ENCODE measurements at regions not wholly inside any gene's neighbourhood (a gene's known extent, or its start where the extent isn't known, plus 50 kb on each side); places are given as distances from the start of the nearest gene placed in this dataset.
"Not testable (repeated sequence)": the region's sequence is repeated elsewhere in the genome, so short reads cannot be mapped to it uniquely, and the experiment has no call there.

GRCh38 chrX:65127842-65128241 lies 151.6 kb upstream of the ZC4H2 start:
- POLR2A ChIA-PET (ENCODE audit: low non-redundant PET): no interaction called here
- TF ChIP-seq CTCF (conservative IDR thresholded peaks at IDR 0.05; ENCODE audit: low read depth): no peak
- DNase-seq (ENCODE audit: low spot score): no peak
- H3K27ac ChIP-seq: no peak overlapping the region
- CTCF ChIA-PET: no interaction called here

GRCh38 chrX:65098851-65099250 lies 122.6 kb upstream of the ZC4H2 start:
- no peak overlapping the region for H3K27ac ChIP-seq
- ChIA-PET POLR2A (ENCODE audit: low non-redundant PET) (no interaction called here), CTCF (no interaction called here)
- TF ChIP-seq CTCF (conservative IDR thresholded peaks at IDR 0.05; ENCODE audit: low read depth): no peak
- no peak for DNase-seq (ENCODE audit: low spot score)

- no peak overlapping the region for H3K27ac ChIP-seq
- ChIA-PET POLR2A (ENCODE audit: low non-redundant PET) (no interaction called here), CTCF (no interaction called here)
- TF ChIP-seq CTCF (conservative IDR thresholded peaks at IDR 0.05; ENCODE audit: low read depth): no peak
- DNase-seq (ENCODE audit: low spot score): no peak
These were observed 117.4 kb upstream of the ZC4H2 start for GRCh38 chrX:65093658-65094057.

- no peak for DNase-seq (ENCODE audit: low spot score)
- POLR2A ChIA-PET (ENCODE audit: low non-redundant PET): no interaction called here
- CTCF ChIA-PET: no interaction called here
These were observed 97.0 kb upstream of the ZC4H2 start for GRCh38 chrX:65073233-65073632.

GRCh38 chrX:65072590-65072989 lies 96.3 kb upstream of the ZC4H2 start:
- POLR2A ChIA-PET (ENCODE audit: low non-redundant PET): no interaction called here
- CTCF ChIA-PET: no interaction called here
- H3K27ac ChIP-seq: no peak overlapping the region
- no peak for TF ChIP-seq CTCF (conservative IDR thresholded peaks at IDR 0.05; ENCODE audit: low read depth)
- no peak for DNase-seq (ENCODE audit: low spot score)

More at GRCh38 chrX:65073233-65073632, 97.0 kb upstream of the ZC4H2 start:
- TF ChIP-seq CTCF (conservative IDR thresholded peaks at IDR 0.05; ENCODE audit: low read depth): no peak
- H3K27ac ChIP-seq: no peak overlapping the region

- H3K27ac ChIP-seq; DNase-seq (ENCODE audit: low spot score); POLR2A ChIA-PET (ENCODE audit: low non-redundant PET); CTCF ChIA-PET: not testable (repeated sequence)
These were observed 82.4 kb upstream of the ZC4H2 start for GRCh38 chrX:65058626-65059025.

- CTCF ChIA-PET: no interaction called here
- DNase-seq (ENCODE audit: low spot score): no peak
- H3K27ac ChIP-seq: no peak overlapping the region
- POLR2A ChIA-PET (ENCODE audit: low non-redundant PET): no interaction called here
- TF ChIP-seq CTCF (conservative IDR thresholded peaks at IDR 0.05; ENCODE audit: low read depth): no peak
These were observed 68.8 kb upstream of the ZC4H2 start for GRCh38 chrX:65045001-65045400.

All from RWPE1 (cell line).